GM18498 (cell line): ENCODE measurements at regions not wholly inside any gene's neighbourhood (a gene's known extent, or its start where the extent isn't known, plus 50 kb on each side); places are given as distances from the start of the nearest gene placed in this dataset.
"Not testable (repeated sequence)": the region's sequence is repeated elsewhere in the genome, so short reads cannot be mapped to it uniquely, and the experiment has no call there.

Experiments used
- ATAC-seq: cut with Tn5 transposase; IDR thresholded peaks from one replicate; pipeline ENCODE4 v1.9.1; 2021; ENCODE audit warnings: mild to moderate bottlenecking, moderate library complexity; ENCODE audit not compliant: unreplicated experiment

DNA sequence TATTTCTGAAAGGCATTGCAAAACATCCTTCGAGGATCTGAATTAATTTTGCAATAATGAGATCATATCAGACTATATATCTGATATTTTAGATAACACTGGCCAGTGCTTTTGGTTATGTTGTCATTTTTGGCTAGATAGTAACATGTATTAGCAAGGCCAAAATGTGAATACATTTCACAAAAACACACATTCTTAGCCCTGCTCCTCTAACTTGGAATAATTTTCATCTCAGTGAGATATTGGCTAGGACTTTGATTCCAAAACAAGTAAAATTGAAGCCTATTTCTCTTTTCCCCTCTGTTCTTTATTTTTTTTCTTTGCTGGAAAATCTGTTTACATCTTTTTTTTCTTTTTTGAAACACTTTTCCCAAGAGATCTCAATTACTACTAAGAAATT lies 466.8 kb upstream of the CDH4 start:
- no peak for ATAC-seq

DNA sequence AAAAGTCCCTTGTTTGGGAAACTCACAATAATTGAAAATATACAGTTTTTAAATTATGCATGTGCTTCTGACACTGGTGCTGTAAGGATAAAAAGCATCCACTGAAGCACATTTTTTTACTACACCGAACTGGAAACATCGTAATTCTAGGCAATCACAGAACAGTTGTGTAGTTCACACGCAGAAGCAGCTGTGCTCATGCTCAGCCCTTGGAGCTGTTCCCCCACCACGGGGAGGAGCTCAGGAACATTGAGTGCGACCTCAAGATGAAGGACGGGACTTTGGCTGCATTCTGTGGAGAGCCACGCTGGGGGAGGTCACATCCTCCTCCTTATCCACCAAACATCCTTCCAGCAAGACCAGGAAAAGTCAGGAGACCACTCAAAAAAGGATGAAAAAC lies 466.3 kb upstream of the CDH4 start:
- no peak for ATAC-seq

GRCh38 chr20:60786686-60787217 lies 465.3 kb upstream of the CDH4 start:
- ATAC-seq = no peak

DNA sequence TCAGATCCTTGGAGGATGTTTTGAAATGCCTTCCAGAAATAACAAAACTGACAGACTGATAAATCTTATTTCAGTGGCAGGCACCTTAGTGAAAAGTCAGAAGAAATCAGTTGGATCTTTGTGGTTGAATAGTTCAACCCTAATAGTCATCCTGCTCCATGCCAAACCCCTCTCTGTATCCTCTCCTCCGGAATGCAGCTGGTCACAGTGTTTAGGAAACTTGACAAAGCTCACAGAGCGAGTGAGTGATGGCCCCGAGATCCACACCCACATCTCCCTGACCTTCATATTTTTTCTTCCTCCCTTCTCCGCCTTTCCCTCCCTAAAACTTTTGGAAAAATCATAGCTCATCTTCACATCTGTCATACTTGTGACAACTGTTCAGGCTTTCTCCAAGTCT lies 464.8 kb upstream of the CDH4 start:
- no peak for ATAC-seq

DNA sequence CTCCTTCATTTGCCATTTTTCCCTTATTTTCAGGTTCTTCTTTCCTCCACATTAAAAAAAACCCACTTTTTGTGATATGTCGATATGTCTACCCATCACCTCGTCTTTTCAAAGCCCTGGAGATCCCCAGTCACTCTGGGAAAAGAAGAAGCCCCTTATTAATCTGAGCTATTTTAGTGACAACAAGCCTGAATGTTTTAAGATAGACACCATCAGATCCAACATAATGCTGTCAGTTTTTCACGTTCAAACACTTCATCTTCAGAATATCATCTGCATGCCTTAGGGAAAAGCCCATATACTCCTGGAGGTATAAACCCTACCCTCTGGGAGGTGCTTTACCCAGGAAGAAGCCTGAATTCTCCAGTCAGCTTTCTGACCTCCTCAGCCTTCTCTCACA lies 464.0 kb upstream of the CDH4 start:
- ATAC-seq = no peak

DNA sequence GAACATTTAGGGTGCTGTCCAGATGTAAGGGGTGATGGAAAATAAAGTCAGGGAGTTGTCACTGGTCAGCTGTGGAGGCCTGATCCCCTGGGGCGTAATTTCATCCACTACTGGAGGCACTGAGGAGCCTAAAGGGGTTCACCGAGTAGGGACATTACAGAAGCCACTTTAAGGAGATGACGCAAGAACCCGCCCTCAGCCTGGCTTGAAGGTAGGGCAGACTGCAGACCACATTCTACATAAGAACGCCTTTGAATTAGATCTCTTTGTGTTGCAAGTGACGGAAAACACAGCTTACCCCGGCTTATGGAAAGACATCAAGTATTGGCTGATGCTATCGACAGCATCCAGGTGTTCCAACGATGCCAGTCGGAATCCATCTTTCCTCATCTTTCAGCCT lies 462.7 kb upstream of the CDH4 start:
- ATAC-seq = no peak

DNA sequence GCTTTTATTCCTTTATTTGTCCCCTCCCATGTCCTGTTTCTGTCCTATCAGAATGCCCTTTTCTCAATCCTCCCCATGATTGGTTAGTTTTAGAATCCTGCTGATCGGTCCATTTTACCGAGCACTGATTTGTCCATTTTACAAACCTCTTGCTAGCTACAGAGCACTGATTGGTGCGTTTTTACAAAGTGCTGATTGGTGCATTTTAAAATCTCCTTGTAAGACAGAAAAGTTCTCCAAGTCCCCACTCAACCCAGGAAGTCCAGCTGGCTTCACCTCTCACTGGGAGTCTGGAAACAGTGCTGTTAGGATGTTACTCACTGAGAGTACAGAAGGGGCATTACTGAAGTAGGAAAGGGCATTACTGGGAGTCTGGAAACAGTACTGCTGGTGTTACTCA lies 461.7 kb upstream of the CDH4 start:
- ATAC-seq = not testable (repeated sequence)

DNA sequence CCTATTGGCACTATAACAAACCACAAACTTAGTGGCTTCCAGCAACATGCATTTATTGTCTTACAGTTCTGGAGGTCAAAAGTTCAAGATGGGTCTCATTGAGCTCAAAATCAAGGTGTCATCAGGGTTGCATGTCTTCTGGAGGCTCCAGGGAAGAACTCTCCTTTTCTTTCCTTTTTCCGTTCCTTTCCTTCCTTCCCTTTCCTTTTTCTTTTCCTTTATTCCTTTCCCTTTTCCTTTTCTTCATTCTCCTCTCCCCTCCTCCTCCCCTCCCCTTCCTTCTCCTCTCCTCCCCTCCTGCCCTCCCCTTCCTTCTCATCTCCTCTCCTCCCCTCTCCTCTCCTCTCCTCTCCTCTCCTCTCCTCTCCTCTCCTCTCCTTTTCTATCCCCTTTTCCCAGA lies 460.2 kb upstream of the CDH4 start:
- no peak for ATAC-seq

DNA sequence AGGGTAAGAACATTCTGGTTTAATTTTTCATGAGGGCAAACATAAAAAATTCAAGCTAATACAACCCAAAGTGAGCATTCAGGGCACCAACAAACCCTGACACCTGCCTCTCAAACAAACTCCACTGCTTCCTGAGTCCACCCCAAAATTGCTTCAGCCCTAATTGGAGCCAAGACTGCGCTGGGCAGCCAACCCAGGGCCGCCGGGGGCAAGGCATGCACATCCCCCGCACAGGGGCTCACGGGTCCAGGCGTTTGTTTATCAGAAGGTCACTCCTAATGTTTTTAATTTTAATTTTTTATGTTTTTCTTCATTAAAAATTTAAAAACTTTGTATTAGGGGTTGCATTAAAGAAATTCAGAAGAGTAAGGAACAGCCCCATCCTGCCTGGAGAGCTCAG lies 459.1 kb upstream of the CDH4 start:
- ATAC-seq = no peak

DNA sequence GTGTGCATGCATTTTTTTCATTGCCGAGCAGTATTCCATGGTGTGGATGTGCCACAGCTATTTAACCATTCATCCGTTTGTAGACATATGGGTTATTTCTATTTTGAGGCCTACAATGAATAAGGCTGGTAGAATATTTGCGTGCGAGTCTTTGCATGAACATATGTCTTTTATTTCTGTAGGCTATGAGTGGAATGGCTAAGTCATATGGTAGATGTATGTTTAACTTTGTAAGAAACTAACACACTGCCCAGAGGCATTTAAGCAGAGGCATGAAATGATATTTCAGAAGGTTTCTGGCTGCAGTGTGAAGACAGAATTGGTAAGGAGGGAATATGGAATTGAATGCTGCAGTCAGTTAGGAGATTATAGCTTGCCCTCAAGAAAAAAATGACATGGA lies 457.4 kb upstream of the CDH4 start:
- no peak for ATAC-seq

DNA sequence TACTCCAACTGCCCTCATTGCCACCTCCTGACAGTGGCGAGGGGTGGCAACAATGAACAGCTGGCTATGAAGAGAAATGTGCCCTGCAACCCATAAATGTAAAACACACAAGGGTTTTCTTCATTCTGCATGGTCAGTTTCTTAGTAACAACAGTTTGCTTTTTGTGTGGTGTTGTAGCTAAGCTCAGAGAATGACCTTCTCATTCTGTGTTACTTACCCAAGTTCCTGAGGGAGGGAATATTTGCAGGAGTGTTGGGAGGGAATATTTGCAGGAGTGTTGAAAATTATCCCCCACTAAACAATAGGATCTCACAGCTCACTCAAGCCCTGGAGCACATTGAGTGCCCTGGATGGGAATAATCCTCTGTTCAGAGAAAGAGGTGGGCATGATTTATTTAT lies 456.4 kb upstream of the CDH4 start:
- ATAC-seq = no peak

DNA sequence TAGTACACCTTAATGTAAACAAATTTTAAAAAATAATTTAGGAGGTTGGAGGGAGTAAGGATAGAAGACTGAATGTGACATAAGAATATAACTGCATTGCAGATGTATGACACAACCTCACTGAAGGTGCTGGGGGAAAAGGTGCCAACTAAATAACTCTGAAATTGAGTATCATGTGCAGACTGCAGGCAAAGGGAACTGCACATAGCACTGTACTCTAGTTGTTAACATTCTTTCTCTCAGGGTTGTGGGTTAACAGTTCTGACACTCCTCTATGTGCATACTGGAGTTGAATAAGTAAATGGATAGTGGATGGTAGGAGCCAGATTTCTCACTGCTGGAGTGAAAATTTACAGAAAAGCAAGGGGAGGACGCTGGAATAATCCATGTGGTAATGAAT lies 451.9 kb upstream of the CDH4 start:
- ATAC-seq = no peak

GRCh38 chr20:60802676-60803075 lies 449.4 kb upstream of the CDH4 start:
- ATAC-seq = no peak

GRCh38 chr20:60803335-60804055 lies 448.6 kb upstream of the CDH4 start:
- no peak for ATAC-seq

DNA sequence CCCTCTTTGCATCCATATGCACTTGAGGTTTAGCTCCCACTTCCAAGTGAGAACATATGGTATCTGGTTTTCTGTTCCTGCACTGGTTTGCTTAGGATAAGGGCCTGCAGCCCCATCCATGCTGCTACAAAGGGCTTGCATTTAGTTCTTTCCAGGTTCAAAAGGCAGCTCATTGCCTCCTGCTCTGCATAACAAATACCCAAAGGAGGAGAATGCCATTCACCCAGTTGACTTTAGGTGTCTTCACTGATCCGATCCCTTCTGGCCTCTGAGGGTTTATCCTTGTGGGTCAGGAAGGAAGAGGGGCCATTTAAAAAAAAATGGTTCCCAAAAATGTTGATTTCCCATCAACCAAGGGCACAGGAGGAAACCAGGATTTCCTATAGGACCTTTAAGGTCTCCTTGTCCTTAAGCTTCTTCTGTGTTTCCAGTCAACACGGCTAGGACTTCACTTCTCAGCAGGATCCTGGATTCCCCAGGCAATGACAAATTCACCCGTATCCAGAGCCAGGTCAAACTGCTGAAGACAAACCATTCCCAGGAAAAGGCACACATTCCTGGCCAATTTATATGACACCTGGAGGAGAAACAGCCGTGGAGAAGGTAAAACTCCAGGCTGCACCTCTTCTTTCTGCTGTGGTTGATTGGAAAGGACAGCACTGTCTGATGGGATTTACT lies 447.7 kb upstream of the CDH4 start:
- no peak for ATAC-seq

DNA sequence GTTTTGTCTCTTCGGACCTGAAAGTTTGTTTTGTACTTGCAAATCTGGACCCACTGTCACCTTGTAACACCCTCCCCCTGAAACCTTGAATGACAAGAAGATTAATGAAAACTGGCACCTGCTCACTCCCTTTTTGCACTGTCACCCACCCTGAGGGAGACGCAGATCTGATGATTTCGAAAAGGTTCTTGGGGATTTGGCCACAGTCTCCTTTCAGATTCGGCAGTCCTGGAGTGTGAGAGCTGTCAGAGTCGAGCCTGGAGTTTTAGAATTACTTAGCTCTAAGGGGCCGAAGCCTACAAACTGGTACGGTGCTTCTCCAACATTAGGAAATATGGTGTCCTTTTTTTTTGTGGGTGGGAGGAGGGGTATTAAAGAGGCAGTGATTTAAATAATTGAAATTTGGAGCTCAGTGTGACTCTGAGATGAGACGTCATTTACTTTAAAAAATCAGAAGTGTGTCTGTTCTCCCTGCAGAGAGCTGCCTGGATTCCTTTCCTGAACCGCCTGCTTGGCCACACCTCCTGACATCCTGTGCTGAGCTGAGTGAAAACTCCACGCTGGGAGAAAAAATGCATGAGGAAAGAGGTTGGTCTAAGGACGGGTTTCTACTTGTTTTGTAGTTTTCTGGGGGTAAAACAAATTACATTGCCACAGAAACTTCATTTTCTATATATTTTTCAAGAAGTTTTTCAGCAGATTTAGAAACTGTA lies 447.0 kb upstream of the CDH4 start:
- ATAC-seq = no peak

GRCh38 chr20:60806354-60806753 lies 445.7 kb upstream of the CDH4 start:
- ATAC-seq = no peak

- no peak for ATAC-seq
Measured at GRCh38 chr20:60806824-60807223, 445.2 kb upstream of the CDH4 start.

DNA sequence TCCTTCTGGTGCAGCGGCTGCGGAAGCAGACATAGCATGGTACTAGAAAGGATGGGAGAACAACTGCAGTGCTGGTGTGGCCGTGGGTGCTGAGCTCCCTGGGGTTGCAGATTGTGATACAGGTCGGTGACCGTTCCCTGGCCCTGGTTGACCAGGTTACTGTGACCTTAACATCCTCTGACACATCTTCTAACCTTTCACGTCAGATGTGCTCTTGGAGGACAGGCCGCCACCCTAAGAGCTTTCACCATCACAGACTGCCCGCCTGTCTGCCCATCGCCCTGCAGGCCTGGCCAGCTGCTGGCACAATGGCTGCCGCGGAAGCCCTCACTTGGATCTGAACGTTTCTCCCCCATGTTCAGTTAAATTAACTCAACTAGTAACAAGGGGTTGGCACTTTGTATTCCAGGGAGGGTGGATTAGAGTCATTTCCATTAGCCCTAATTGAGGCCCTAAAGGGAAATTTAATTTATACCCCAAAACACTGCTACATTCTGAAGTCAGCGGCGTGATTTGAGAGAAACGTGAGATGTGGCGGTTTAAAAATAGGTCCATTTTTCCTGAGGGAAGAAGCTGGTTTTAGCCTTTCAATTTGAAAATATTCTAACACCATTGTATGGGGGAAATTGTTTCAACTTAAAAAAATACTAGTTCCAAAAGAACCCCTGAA lies 443.9 kb upstream of the CDH4 start:
- ATAC-seq = no peak

DNA sequence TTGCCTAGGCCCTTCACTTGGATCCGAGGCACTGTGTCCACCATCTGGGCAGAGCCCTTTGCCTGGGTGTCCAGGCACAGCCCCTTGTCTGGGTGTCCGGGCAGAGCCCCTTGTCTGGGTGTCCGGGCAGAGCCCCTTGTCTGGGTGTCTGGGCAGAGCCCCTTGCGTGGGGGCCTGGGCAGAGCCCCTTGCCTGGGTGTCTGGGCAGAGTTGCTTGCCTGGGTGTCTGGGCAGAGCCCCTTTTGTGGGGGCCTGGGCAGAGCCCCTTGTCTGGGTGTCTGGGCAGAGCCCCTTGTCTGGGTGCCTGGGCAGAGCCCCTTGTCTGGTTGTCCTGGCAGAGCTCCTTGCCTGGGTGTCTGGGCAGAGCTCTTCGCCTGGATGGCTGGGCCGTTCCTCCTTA lies 443.4 kb upstream of the CDH4 start:
- no peak for ATAC-seq

- no peak for ATAC-seq
Measured at GRCh38 chr20:60810561-60810960, 441.5 kb upstream of the CDH4 start.
